Fibroblast of the aortic adventitia (primary cell): ENCODE measurements at regions not wholly inside any gene's neighbourhood (a gene's known extent, or its start where the extent isn't known, plus 50 kb on each side); places are given as distances from the start of the nearest gene placed in this dataset.

ENCODE experiments used
- DNase-seq: peaks from one replicate; pipeline ENCODE4 v3.0.0-alpha.2; 2010; ENCODE audit warnings: low read depth
- H3K4me3 ChIP-seq: 2 replicates; pipeline ENCODE4 v1.5.1; 2011; ENCODE audit warnings: low read depth, mild to moderate bottlenecking, control low read depth, low read length, moderate library complexity
- CTCF ChIP-seq: IDR thresholded peaks from 2 replicates; pipeline ENCODE4 v1.5.1; 2011; ENCODE audit warnings: mild to moderate bottlenecking, low read length, control low read depth, inconsistent platforms; ENCODE audit not compliant: insufficient read depth

- DNase-seq: no peak
- TF ChIP-seq CTCF: no peak
- H3K4me3 ChIP-seq: no peak overlapping the region
These were observed 96.9 kb upstream of the KCNJ16 start for GRCh38 chr17:69978056-69978646.

GRCh38 chr17:69981441-69981840 lies 93.6 kb upstream of the KCNJ16 start:
- no peak overlapping the region for H3K4me3 ChIP-seq
- no peak for DNase-seq
- TF ChIP-seq CTCF: no peak

- TF ChIP-seq CTCF: no peak
- DNase-seq: no peak
- no peak overlapping the region for H3K4me3 ChIP-seq
These were observed 79.5 kb upstream of the KCNJ16 start for GRCh38 chr17:69995476-69995875.

- no peak for TF ChIP-seq CTCF
- peak; percentile 28 for DNase-seq
- no peak overlapping the region for H3K4me3 ChIP-seq
These were observed 77.7 kb upstream of the KCNJ16 start for GRCh38 chr17:69997332-69997731.

- TF ChIP-seq CTCF: no peak
- H3K4me3 ChIP-seq: no peak overlapping the region
- DNase-seq: no peak
These were observed 75.8 kb upstream of the KCNJ16 start for GRCh38 chr17:69999253-69999652.

GRCh38 chr17:70006159-70006558 lies 68.9 kb upstream of the KCNJ16 start:
- H3K4me3 ChIP-seq: no peak overlapping the region
- DNase-seq: peak; percentile 76
- no peak for TF ChIP-seq CTCF

- DNase-seq: no peak
- H3K4me3 ChIP-seq: no peak overlapping the region
- no peak for TF ChIP-seq CTCF
These were observed 63.3 kb upstream of the KCNJ16 start for GRCh38 chr17:70011750-70012149.
